Cerebellar cortex (tissue), 1 donor: ENCODE measurements at regions not wholly inside any gene's neighbourhood (a gene's known extent, or its start where the extent isn't known, plus 50 kb on each side); places are given as distances from the start of the nearest gene placed in this dataset.

ENCODE experiments used
- DNase-seq: peaks from one replicate; pipeline ENCODE4 v3.0.0-alpha.2; 2015; ENCODE audit warnings: low spot score

DNA sequence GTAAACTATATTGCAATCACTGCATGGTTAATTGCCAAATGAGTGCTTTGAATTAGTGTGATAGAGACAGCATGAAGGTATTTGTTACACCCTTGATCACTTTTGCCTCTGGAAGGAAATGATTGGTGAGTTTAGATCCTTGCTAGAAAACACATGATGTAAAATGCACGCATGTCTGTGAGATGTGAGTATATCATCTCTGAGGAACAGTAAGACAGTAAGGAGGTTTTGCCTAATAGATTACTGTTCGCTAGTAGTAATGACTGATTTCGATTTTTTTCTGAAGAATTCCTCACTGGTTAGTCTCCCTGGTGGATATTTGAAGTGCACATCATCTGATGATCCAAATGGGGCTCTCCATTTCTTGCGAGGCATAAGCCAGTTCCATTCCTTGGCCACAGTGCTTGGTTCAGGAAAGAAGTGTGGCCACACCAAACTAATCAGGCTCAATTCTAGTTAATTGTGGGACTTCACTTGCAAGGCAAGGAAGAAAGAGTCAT is 156.4 kb upstream of the ADRA1B start:
- DNase-seq: no peak

DNA sequence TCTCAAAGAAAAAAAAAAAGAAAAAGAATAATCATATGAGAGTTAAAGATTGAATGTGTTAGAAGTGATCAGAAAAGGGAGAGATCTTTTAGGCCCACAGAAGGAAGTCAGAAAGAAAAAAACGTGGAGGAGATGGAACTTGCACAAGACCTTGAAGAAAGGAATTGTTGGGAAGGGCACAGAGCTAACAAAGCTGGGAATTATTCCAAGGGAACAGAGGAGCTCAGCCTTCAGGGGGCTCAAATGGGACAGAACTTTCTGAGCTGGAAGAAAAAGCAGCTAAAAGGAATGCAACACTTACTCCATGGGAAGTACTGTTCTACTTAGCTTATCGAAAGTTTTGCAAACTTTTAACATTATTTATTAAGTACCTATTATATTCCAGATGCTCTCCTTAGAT is 153.4 kb upstream of the ADRA1B start:
- no peak for DNase-seq

DNA sequence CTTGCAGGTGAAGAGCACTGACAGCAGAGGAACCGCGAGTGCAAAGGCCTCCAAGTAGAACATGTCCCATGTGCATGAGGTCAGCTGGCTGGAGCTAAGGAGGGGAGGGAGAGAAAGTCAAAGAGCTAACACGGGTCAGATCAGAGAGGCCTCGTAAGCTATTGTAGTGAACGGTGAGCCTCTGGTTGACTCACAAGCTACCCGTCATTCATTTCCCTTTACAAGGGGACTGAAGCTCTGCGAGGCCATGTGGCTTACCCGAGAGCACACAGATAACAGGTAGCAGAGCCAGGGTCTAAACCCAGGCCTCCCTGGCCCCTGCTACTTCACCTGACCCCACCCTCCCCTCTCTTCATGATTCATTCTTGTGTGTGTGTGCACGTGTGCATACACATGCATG is 152.7 kb upstream of the ADRA1B start:
- DNase-seq: no peak

DNA sequence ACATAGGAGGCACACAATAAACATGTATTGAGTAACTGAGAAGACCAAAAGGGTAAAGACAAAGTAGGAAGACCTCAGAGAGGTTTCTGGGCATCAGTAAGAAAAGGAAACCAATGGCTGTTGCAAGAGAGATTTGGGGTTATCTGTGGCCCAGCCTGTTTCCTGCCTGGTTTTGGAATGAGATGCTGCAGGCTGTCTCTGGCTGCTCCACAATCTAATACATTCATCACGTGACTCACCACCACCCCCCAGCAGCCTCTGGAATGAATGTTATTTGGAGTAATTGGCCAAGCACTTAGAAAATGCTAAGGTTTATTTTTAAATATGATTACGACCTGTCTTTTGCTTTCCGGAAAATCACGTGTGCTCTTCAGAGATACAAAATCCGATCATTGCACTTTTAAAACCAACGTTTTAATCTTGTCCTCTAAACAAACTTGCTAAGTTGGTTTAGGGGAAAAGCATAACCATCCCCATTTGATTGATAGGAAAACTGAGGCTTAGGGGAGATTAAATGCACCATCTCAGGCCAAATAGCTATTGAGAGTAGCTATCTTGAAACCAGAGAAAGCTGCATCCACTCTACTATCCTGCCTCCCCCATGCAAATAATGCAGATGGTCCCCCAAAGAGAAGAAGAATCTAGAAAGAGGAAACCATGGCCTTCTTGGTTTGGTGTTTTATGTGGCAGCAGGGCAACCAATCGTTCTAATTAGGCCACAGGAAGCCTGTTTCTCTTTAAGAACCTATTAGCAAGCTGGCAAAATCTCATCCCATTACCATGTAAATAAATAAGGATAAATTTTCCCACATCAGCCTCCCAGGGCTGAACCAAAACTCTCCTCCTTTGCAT is 151.8 kb upstream of the ADRA1B start:
- DNase-seq: no peak

DNA sequence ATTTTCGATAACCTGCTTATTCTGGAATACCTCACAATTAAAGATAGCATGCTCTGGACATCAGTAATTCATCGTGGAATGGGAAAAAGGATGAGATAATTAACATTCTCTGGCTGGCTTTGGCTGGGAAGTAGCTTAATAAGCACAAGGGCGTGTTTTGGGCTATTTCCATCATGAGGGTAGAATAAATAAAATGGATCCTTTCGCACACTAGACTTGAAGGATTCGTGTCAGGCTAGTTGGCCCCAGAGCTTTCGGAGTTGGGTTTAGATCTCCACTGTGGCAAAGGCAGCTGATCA is 151.2 kb upstream of the ADRA1B start:
- DNase-seq: no peak

DNA sequence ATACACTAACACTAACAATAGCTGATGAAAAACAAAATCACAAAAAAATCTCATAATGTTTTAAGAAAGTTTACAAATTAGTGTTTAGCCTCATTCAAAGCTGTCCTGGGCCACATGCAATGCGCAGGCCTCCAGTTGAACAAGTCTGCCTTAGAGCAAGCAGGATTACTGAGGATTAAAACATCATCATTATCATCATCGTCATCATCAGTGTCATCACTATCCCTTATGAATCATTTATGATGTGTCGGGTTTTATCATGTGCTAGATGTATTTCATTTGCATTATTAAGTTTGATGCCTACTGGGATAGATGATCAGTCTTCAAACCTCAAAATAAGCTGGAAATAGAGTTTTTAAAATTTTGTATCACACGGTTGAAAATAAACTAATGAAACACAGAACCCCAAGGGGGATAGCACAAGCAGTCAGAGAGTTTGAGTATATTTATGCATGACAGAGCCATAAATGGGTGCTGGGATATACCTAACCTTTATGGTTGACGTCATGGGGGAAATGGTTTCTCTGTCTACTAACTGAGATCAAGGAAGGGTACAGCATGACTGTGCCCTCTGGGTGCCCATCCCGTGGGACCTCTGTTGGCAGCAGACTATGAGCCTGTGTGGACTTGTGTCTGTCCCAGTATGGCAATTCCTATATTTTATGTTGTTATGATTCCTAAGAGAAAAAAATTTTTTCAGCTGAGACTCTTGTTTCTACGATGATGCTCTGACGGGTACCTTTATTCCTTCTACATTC is 150.3 kb upstream of the ADRA1B start:
- DNase-seq: no peak

DNA sequence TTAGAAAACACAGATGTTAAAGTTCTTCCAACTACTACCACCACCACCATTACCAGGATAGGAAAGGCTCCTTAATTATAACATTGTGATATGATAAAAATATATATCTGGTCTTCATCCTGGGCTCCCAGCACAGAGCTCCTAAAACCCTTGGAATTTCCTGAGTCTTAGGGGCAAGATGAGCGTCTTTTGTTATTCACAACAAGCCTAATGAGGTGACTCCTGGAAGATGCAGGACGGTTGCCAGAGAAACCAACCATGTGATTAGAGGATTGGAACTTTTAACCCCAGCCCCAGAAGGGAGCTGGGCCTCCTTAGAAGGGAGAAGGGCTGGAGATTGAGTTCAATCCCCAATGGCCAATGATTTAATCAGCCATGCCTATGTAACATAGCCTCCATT is 148.0 kb upstream of the ADRA1B start:
- no peak for DNase-seq

DNA sequence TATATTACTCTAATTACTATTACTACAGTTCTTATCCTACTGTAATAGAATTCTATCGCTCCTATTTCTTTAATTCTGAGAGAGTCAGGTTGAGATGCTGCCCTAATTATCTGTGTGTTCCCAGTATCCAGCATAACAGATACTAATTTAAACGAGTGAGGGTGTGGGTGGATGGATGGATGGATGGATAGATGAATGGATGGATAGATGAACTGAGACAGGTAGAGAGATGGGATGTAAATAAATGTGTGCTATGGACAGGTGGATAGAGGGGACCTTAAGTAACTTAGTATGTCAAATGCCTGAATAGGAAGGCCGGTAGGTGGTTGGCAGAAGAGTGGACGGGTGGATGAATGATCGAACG is 143.6 kb upstream of the ADRA1B start:
- no peak for DNase-seq

DNA sequence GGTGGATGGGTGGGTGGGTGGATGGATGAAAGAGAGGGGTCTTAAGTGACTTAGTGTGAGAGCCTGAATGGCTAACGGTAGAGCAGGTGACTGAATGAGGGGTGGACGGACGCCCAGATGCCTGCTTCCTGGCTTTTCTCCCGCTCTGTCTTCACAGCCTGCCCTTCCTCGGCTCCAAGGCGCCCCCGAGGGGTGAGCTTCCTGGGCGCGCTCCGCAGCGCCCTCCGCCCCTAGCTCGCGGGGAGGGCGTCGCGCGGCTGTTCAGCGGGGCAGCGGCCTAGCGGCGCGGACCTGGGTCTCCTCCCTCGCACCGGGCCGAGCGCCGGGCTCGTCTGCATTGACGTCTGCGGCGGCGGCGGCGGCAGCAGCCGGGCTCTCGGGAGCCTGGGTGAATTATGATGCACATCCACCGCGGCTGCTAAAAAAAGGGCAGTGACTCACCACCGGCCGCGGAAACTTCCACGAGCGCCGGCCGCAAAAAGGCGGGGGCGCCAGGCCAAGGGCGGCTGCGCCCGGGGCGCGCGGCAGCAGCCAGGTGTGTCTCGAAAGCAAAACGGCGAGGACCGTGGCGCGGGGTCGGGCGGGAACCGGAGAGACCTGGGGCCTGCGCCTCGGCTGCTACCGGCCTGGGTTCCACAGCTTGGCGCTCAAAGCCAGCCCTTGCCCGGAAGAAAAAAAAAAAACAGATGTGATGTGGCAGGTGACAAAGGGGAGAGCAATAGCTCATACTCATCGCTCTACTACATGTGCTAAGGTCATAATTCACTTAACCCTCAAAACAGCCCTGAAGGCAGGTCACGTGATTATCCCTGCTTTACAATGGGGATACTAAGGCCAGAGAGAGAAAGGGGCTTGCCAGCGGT is 143.0 kb upstream of the ADRA1B start:
- peak; percentile 21 for DNase-seq

DNA sequence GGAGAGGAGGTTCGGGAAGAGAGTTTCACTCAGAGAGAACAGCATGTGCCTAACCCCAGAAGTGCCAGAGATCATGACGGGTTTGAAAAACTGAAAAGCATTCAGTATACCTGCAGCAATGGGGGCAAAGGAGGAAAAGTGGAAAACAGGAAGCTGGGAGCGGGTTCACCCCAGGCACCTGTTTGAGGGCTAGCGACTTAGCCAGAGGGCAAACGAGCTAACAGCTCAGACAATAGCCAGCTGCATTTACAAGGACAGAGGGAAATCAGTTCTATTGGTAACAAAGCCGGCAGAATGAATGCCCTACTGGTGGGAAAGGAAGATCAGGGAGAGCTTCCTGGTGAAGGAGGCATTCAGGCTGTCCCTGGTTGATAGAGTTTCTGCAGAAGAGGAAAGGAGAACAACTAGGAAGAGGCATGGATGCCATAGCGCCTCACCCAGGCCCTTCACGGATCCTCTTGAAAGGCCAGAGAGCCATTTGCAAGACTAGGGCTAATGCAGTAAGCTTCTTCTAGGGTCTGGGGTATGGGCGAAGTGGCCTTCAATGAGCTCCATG is 141.7 kb upstream of the ADRA1B start:
- DNase-seq: no peak

DNA sequence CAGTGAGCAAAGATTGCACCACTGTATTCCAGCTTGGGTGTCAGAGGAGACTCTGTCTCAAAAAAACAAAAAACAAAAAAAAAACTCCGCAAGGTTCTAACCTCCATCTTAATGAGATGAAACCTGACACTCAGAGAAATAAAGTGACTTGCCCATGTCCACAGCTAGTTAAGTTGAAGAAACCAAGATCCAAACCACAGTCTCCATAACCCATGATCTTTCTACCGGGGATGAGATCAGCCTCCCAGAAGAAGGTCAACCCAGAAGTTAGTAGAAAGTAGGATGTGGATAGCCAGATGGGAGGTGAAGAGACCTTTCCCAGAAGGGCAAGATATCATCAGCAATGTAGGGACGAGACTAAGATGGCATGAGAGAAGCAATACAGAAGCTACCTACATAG is 140.4 kb upstream of the ADRA1B start:
- no peak for DNase-seq

DNA sequence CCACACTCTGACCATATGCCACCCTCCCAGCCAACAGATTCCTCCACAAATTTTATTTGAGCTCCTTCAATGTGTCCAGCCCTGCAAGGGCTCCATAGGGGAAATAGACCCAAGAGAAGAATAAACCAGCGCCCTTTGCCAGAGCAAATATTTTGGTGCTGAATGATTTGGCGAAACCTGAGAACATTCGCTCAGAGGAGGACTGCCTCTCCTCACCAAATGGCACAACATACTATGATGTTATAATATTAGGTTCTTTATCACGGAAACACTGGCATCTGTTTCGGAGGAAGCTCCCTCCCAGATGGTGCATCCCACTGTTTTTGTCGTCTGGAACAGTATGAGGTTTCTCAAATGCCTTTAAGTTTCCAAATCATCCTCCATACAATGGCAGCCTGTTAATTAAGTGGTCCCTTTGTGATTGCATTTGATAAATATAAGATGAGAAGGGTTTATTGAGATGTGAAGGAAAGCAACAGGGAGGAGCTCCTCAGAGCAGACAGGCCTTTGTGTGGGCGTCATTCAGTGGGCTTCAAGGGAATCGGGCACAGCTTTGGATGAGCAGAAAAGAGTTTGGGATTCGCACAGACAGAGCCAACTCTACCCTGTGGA is 139.1 kb upstream of the ADRA1B start:
- peak; percentile 64 for DNase-seq

DNA sequence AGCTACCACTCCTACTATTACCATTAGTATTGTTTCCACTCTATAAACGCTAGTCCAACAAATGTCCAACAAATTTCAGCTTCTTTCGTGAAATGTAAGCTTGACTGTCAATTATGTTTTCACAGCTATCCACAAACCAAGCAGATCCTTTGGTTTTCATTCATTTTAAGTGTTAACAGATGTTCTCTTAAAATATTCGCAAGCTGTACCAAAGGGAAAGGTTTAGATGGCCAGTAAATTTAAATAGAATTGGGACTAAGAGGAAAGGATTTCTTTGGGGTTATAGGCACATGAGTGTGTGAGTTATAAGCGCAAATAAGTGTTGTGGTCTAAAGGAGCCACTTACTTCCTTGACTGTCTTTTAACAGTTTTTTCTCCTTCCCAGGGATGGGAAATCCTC is 136.8 kb upstream of the ADRA1B start:
- no peak for DNase-seq

DNA sequence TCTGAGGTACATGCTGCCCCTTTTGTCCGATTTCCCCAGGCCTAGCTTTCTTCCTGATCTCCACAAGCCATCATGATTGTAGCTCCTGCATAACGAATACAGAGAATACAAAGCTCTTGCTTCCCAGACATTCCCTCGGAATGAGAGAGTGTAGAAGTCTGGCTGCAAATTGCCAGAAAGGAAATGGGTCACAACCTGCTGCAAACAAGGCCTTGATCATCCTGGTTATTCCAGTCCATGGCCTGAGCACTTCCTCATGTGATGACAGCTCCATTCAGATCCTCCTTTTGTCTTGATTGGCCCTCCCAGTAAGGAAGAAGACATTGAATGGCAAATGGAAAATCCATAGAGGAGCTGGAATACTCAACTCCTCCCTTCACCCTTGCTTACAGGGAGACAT is 136.0 kb upstream of the ADRA1B start:
- DNase-seq: no peak

DNA sequence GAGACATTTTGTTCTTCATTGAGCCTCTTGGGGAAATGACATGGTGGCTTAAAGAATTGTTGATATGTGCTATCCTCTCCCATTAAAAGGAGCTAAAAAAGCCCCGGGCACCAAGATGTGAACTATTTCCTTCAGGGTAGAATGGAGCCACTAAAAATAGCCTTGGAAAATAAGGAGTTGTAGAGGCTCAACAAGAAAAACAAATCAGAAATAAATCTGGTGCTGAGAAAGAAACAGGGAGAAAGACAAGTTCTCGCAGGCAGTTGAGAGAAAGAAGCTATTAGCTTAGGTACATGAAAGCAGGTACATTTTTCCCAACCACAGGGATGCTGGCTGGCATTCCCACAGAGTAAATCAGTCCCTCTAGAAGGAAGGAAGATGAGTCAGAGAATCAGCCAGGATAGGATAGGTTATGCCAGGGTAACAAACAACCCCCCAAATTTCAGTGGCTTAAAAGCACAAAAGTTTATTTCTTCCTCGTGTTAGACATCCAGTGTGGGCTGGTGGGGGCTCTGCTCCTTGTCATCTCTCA is 134.6 kb upstream of the ADRA1B start:
- DNase-seq: no peak

DNA sequence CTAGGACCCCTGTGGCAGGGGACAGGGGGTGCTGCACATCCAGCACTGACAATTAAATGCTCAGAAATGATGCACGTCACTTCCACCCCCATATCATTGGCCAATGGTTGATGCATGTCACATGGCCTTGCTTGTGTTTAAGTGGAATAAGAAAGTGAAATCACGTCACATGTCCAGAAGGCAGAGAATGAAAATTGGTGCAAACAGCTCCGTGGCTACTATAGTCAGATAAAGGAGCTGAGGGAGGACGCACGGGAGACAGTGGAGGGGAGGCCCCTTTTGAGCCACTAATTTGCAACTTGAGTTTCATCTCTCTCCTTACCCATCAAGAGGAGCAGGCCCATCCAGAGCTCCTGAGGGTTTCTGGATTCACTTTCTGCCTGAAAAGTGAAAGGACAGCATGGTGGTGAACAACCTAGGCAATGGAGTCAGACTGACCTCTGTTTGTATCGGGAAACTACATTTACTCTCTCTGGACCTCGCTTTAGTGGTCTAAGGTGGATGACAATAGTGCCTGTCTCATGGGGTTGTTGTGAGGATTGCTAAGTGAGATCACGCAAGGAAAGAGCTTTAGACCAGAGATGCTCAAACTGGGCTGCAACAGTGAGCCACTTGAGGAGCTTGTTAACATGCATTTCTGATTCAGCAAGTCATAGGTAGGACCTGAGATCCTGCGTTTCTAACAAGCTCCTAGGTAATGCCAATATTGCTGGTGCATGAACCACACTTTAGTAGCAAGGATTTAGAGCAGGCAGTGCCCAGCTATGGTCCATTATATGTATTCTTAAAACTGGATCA is 133.9 kb upstream of the ADRA1B start:
- DNase-seq: no peak

DNA sequence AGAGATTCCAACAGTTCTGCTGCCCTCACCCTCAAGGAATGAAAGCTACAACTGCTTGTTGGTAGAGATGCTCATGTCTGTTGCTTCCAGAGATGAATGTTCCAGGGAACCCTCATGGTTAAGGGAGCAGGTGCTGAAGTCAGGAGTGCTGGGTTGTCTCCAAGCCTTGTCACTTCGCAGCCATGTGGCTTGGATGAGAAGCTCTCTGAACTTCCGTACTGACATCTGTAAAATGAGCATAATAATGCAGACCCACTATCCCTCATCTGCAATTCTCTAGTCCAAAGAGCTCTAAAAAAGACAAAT is 133.3 kb upstream of the ADRA1B start:
- DNase-seq: no peak

DNA sequence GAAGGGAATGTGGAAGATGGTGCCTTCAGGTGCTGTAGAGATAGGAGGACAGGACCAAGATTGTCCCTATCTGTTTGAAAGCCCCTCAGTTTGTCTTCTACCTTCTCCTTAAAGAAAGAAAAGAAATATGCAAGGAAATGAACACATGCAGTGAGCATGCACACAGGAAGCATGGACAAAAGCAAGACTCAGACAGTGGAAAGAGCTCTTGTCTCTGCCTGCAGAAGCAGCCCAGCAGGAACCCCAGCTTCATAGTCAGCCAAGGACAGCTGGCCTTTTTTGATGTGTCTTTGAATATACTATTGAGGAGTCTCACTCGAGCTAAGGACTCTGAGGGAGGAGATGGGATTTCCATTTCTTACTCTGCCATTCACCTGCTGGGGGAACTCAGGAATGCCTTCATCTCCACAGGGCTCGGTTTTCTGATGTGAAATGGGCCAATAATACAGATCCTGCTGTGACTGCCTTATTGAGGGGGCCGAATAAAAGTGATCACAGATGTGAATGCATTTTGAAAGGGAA is 132.5 kb upstream of the ADRA1B start:
- no peak for DNase-seq

DNA sequence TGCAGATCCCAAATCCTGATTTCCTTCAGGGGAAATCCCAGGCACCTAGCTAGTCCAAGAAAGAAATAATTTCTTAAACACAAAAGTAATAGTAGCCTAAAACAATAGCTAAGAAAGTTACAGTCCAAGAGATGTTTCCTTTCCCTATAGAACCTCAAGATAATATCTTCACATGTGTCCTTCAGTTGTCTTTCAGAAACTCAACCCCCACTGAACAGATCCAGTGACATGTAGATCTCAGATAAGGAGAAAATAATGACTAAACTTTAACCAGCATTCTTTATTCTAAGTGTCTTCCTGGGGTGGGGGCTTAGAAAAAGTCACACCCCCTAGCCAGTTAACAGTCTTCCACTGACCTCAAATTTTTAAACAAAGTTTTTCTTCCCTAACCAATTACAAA is 131.3 kb upstream of the ADRA1B start:
- no peak for DNase-seq

DNA sequence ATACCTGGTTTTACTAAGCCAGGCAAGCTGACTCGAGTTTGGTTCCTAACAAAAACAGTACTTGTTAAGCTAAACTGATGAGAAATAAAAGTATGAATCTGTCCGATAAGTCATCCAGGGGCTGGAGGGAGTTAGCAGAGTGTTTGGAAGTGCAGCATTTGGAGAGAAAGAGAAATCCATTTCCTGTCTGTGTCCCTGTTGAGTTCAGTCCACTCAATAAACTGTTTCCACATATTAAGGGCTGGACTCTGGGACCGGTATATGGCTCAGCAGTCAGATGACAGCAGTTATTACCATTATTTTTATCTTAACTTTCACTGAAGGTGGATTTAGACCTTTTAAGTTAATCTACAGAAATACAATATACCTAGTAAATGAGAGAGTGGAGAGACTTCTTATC is 130.6 kb upstream of the ADRA1B start:
- no peak for DNase-seq

DNA sequence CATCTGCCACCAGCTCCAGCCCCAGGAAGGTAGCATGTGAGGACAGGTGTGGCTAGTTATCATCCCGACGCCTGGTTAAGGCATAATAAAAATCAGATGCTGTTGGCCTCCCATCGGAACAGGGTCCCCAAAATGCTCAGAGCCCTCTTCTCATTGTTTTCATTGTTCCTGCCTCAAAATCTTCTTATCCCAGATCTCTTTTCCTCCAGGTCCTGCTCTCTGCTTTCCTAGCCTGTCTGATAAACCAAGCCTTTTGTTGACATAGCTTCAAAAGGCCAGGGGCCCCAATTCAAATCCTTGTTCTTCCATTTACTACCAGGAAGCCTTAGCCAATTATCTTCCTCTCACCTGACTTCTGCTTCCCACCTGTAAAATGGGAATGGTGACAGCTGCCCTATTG is 130.1 kb upstream of the ADRA1B start:
- DNase-seq: no peak
